T-helper 1 cell (primary cell): ENCODE measurements at regions not wholly inside any gene's neighbourhood (a gene's known extent, or its start where the extent isn't known, plus 50 kb on each side); places are given as distances from the start of the nearest gene placed in this dataset.

Experiments
- DNase-seq, 5 donors: peaks; one replicate each; pipeline ENCODE4 v3.0.0-alpha.2; 2012 to 2020

DNA sequence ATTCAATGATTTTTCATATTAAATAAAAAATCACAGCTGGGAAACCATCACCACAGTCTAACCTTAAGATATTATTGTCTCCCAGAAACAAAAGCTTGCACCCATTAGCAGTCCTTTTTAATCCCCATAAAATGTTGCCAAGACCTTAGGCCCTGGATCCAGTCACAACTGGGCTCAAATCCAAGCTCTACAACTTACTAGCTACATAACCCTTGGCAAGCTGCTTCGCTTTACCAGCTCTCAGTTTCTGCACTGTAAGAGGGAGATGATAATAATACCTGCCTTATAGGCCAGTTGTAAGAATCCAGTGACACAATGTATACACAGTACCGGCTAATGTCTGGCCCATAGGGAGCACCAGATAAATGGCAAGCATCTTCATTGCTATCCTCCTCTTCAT lies 400.9 kb upstream of the FGF13 start:
- DNase-seq = no peak

DNA sequence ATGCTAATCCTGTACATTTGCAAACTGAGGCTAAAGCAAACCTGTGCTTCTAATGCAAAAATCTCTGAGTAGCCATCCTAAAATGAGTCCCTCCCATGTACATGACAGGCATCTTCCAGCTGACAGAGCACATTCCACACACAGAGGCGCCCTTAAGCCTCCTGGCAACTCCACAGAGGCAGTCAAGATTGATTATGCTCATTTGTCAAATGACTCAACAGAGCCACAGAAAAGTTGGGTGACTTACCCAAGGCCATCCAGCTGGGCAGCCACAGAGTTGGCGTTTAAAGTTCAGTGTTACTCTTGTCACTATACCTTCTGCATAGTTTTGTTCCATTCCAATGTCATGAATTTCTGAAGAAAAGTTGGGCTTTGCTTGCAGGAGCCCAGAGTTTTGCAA lies 394.6 kb upstream of the FGF13 start:
- DNase-seq = no peak

DNA sequence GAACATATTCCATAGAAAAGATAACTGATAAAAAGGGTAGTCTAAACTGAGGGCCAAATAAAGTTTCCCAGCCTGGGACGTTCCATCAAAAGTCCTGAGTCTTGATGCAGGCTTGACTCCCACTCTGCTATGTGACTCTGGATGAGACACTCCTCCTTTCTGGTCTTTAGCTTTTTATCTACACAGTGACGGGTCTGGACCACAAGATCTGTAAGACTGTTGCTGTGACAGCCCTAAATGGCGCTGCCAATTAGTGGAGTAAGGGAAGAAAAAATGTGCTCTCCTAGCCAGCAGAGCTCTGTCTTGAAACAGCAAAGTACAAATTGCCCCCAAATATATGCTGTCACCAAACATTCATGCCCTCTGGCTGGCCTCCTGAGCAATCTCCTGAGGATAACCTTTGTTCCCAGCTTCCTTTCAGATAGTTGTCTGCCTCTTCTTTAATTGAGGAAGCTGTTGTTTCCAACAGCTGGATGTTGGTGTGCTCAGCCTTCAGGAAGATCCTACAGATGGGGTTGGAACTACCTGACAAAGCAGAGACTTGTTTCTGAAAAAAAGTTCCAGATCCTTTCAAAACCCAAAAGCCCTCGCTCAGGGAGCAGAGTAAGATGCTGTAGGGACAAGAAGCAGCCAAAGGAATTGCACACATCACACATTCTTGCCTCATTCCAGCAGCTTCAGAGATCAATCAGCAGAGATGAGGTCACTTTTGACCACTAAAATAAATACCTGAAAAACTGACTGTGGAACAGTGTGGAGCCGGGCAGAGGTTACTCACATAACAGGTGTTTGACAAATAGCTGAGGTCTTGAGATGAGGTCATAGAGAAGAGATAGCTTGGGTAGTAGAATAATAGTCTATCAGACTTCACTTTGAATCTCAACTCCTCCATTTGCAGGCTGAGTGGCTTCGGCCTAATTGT lies 383.4 kb upstream of the FGF13 start:
- no peak for DNase-seq

DNA sequence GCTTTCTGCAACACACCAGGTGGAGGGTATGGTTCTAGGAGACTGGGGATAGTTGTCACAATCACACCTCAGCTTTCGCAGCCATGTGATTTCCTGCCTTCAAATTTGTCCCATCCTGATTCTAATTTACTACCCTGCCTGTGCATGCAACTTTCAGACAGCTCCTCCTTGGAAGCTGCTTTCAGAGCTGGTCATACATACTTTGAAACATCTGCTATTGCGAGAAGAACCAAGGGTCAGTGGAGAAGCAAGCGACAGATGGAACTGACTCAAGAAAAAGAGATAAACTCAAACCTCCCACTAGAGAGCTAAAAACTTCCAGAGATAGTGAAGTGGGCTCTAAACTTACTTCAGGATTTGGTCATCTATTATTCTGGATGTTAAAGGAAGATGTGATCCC lies 381.7 kb upstream of the FGF13 start:
- DNase-seq = no peak

DNA sequence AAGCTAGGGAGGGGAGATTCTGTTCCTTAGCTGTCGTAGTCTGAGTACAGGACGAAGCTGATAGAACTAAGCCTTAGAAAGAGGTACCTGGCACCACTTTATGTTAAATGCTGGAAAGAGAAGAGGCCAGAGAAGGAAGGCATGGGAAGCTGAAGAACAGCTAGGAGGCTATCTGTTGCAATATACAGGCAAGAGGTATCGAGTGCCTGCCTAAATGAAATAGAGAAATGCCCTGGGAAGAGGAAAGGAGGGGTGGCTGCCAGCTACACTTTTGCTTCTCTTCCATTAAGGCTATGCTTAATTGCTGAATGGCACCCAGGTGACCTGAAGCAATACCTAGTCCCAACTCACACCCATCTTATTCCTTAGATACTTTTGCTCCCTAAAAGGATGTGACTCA lies 380.4 kb upstream of the FGF13 start:
- no peak for DNase-seq

DNA sequence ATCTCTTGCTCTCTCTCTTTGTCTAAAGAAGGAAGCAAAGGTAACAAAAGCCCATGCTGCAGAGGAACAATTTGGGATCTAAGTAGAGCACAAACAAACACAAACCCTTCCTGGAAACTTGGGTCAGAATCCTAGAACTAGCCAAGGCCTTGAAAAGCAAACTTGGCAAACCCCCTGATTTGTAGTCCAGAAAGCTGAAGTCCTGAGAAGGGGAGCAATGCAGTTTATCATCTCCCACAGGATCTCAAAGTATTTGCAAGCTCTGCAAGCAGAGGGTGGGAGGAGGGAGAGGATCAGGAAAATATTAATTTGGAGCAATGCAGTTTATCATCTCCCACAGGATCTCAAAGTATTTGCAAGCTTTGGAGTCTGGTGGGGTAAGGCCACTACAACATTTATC lies 379.5 kb upstream of the FGF13 start:
- DNase-seq = no peak

DNA sequence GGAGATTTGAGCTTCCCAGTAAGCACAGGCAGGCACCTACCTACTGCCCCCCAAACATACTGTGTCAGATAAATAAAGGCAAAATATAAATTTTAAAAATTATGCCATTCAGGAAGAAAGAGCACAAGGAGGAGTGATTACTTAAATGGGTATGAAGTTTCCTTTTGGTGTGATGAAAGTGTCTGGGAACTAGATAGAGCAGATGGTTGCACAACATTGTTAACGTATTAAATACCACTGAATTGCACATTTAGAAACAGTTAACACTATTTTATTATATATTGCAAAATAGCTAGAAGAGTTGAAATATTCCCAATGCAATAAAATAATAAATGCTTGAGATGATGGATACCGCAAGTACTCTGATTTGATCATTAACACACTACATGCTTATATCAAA lies 374.7 kb upstream of the FGF13 start:
- DNase-seq = no peak

DNA sequence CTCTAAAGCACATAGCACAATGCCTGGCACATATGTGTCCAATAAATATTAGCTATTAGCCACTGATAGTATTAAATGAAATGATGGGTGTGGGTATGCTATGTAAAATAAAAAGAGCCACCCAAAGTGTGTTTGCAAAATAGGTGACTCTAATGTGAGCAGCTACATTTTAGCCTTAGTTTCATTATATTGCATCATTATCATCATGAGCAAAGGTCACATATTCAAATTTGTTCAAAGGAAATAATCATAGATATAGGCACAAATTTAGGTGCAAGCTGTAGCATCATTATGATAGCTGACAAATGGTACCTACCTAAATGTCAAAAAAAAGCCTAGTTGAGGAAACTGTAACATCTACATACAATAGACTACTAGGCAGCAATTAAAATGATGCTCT lies 373.9 kb upstream of the FGF13 start:
- DNase-seq = no peak

DNA sequence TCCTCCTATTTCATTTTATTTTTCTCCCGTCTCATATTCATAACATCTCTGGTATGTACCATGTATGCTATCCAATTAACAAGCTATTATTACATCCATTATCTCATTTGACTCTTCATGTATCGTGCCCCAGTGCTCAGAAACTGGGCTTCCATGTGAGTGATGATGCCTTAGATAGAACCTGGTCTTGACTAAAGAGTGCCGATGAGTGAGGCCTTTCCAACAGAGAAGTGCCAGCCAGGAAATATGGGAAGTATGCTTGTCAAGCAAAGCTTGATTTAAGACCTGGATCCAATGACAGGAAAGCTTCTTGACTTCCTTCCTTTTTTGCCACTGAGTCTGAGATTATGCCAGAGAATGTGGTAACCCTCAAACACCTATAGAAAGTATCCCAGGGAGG lies 371.7 kb upstream of the FGF13 start:
- no peak for DNase-seq

DNA sequence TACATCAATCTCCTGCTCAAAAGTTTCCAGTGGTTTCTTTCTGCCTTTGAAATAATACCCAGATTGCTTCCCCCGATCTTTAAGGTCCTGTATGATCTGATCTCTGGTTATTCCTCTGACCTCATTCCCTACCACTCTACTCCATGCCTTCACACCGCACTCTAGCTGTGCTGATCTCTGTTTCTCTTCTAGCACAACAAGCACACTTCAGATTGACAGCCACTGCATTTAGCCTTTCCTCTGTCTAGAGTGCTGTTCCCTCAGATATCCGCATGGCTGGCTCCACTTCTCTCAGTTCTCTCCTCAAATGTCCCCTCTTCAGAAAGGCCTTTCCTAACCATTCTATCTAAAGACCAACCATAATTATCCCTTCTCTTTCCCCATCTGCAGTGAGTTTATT lies 370.4 kb upstream of the FGF13 start:
- no peak for DNase-seq

DNA sequence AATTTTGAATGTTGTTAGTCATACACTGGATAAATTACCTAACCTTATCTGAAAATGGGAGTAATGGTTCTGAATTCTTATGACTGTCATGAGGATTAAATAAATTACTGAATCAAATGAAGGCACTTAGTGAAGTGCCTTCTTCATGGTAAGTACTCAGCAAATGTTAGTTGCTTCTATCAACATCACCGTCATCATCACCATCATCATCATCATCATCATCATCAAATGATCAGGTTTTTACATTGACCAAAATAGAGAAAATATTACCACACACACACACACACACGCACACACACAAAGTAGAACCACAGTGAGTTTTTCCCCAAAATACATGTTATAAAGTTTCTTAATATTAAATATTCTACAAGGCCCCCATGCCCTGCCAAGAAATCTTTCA lies 368.3 kb upstream of the FGF13 start:
- DNase-seq = no peak

DNA sequence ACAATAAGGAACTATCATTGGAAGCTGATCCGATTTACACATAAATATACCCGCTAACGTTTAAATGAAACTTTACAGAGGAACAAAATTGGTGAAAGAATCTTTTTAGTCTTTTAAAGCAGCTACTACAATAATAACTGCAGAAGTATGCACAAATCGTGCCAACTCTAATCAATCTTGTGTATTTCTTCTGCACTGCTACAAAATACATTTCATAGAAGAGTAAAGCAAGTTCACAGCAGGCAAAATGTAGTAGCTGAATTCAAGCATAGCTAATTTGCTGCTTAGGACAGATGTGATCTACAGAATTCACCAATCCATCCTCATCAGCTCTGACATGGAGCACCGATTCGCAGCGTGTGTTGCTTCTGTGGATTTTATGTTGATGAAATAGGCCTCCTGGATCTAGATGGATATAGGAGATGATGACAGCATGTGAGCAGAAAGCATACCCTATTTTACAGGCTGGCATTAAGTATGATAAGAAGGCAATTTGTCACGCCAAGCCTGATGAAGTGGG lies 367.3 kb upstream of the FGF13 start:
- DNase-seq = no peak

DNA sequence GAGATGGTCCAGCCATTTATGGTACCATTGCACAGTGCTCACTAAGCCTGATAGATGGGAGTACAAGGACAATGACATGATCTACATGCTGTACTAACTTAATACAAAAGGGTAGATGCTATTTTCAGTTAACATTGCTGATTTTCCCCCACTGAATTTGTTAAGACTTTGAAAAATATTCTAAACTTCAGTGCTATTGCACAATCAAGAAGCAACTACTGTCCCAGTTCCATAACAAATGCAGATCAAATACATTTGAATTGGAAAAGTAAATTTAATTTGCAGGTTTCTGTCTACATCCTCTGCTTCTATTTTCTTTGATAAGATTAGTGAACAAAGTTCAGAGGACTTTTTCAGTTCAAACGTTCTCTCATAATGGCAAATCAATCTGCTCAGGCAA lies 366.8 kb upstream of the FGF13 start:
- no peak for DNase-seq

DNA sequence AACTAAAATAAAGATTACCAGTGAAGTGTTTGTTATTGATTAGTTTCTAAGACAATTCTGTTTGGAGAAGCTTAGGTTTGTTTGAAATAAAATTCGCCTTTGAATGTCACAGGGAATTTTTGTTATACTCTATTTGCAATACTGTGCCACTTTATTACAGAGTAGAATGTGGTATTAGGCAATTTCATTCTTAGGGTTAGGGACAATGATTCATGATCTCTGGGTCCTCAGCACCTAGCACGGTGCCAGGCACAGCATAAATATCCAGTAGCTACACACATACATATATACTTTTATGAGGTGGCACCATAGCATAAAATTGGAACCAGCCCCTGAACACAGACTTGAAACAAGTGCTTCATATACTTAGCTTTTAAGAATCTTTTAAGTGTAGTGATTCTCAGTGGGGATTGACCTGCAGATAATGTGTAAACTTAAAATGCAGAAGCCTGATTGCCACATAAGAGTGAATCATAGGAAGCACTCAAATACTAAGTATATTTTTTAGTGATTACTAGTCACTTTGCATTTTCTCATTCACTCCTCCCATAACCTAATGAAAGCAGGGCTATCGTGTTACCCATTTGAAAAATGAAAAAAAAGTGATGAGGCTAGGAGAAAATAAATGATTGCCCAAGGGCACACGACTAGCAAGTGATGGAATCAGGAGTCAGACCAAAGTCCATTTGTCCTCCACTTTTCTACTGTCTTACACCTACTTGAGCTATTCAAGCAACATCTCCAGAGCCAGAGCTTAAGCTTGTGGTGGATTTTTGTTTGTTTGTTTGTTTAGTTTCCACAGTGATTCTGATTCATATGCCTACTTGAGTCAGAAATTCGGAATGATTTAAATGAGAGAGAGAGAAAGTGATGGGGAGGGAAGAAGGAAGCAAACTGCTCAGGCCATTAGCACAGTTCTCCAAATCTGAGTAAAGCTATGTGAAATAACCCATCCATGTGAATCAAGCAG lies 366.0 kb upstream of the FGF13 start:
- no peak for DNase-seq

DNA sequence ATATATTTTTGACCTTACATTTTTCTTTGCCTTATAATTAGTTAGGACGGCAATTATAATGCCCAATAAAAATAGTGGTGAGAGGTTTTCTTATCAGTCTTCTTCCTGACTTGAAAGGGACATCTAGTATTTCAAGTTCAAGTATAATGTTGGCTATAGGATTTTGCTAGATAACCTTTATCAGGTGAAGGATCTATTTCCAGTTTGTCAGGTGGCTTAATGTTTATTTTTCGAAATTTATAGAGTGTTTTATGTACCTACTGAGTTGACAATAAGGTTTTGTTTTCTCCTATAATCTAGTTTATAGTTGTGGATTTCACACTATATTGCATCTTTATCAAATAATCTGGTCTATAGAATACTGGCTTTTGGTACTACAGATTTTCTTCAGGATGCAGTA lies 351.8 kb upstream of the FGF13 start:
- no peak for DNase-seq

DNA sequence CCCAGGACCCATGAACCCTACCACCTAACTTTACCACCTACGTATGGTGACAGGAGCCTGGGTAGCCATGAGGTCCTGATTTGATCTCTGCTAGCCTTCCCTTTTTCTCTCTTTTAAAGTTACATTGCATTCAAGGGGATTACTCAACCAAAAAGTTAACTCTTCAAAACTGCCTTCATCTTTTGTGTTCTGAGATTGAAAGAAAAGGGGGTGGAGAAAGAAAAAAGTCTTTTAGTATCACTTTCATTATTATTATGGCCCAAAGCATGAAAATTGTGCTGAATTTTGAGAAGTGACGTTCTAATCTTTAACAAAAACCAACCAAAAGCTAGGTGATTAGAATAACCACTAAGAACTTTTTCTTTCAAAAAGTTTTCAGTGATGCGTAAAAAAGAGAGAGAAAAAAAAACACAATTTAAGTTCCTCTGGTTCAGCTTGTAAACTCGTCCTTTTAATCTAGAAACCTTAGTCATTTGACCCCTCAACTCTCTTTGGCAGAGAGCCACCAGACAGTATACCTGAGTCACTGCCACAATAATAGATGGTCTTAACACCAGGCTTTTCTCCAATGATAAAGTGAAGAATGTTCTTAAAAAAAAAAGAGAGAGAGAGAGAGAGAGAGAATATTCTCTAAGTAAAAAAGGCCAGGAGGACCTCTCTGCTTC lies 347.4 kb upstream of the FGF13 start:
- DNase-seq = peak in 1 of 5 donors; percentile 0

DNA sequence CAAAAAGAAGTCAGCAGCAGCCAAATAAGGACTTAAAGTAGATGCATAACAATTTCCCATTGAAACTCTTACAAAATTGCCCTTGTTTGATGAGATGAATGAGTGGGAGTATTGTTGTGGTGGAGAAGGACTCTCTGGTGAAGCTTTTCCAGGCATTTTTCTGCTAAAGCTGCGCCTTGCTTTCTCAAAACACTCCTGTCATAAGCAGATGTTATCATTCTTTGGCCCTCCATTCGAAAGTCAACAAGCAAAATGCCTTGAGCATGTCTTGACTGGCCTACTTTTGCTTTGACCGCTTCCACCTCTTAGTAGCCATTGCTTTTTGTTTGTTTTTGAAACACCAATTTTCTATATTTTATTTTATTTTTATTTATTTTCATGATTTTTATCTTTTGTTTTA lies 340.9 kb upstream of the FGF13 start:
- DNase-seq = no peak

DNA sequence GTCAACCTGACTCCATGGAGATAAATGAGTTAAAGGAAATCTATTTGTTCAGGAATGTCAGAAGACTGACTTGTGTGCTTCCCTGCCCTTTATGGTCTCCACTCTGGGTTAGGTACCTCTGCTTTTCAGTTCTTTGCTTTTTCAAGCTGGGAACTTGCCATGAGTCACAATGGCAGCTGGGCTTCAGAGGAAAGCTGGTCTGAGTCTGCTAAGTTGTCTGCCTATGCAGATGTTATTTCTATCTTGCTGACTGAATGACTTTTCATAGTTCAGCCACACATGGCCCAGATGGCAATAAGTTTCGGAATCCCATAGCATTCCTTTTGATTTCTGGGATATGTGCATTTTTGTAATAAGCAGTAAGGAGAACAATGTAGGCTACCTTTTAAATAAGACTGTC lies 337.9 kb upstream of the FGF13 start:
- DNase-seq = no peak

DNA sequence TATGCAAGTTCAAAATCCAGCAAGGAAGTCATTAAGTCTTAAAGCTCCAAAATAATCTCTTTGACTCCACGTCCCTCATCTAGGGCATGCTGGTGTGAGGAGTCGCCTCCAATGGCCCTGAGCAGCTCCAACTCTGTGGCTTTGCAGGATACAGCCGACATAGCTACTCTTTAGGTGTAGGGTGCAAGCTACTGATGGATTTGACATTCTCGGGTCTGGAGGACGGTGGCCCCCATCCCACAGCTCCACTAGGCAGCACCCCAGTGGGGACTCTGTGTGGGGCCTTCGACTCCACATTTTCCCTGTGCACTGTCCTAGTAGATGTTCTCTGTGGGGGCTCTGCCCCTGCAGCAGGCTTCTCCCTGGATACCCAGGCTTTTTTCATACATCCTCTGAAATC lies 333.2 kb upstream of the FGF13 start:
- no peak for DNase-seq

DNA sequence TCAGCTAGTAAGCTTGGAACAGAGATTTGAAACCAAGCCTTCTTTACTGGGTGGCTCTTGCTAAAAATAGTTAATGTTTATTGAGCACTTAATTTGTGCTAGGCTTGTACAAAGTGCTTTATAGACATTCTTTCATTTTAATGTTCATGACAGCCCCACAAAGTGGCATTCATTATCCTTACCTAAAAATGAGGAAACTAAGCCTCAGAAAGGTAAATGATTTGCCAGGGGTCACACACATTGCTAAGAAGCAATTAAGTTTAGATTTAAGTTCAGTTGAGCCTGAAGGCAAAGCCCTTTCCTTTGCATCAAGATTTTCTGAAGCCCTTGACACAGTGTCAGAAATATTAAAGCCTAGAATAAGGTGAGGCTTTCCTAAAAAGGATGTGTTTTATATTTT lies 327.5 kb upstream of the FGF13 start:
- DNase-seq = no peak

DNA sequence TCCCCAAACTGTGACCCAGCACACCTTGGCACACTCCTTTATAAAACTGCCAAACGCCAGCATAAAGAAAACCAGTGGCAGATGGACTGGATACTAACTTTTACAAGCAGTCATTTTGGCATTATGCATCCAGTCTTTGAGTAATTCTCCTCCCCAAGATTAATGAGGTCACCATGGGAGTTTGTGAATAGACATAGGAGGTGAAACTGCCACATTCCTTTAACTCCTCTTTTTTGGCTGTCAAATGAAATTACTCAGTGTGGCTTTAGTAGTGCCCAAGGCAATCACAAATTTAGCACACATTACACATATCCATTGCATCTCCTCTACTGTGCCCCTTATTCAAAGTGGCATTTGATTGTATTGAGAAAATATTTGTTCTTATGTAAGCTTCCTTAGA lies 315.3 kb upstream of the FGF13 start:
- DNase-seq = no peak

DNA sequence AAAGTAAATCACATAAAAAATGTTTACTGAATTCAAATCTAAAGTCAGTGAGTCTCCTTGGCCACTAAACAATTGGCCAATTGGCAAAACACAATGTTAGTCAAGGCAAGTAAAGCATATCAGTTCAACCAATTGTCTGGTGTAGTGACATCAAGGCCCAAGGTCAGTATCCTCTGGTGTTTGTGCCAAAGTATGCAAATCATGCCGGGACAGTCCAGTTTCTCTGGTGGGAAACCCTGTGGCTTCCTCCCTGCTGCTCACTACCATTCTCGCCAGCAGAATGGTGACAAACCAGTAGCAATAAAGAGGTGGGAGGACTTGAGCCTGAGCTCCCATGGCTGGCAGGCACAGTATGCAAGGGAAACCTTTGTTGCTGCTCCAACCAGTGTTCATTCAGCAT lies 314.9 kb upstream of the FGF13 start:
- DNase-seq = no peak

DNA sequence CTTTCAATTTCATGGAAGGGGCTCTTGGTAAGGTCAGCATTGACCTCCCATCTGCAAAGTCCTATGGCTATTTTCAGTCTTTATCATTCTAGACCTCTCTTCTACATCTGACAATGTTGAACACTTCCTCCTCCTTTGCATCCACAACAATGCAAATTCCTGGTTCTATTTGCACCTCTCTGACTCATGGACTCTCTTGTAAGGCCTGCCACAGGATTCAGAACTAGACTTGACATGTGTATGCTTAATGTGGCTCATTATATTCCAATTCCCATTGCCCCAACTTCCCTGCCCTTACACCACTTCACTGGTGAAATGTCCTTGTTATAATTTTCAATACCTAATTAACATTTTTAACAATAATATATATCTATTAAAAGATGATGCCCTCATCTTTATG lies 314.3 kb upstream of the FGF13 start:
- no peak for DNase-seq
